Erythroblast (primary cell): ENCODE measurements at regions not wholly inside any gene's neighbourhood (a gene's known extent, or its start where the extent isn't known, plus 50 kb on each side); places are given as distances from the start of the nearest gene placed in this dataset.

ENCODE experiments used
- GATA1 ChIP-seq: IDR thresholded peaks from 2 replicates; pipeline ENCODE4 v1.6.1; 2011; ENCODE audit warnings: low read depth, mild to moderate bottlenecking, control low read depth, low read length, moderate library complexity
- POLR2A ChIP-seq: IDR thresholded peaks from 2 replicates; pipeline ENCODE4 v1.6.1; 2011; ENCODE audit warnings: mild to moderate bottlenecking, low read length

- TF ChIP-seq POLR2A (no peak), GATA1 (no peak)
These were observed 204.5 kb downstream of the SIPA1L2 start for GRCh38 chr1:232425421-232425820.
